ENCODE measurements at regions not wholly inside any gene's neighbourhood (a gene's known extent, or its start where the extent isn't known, plus 50 kb on each side); places are given as distances from the start of the nearest gene placed in this dataset.

- TF ChIP-seq, protein P1, sequence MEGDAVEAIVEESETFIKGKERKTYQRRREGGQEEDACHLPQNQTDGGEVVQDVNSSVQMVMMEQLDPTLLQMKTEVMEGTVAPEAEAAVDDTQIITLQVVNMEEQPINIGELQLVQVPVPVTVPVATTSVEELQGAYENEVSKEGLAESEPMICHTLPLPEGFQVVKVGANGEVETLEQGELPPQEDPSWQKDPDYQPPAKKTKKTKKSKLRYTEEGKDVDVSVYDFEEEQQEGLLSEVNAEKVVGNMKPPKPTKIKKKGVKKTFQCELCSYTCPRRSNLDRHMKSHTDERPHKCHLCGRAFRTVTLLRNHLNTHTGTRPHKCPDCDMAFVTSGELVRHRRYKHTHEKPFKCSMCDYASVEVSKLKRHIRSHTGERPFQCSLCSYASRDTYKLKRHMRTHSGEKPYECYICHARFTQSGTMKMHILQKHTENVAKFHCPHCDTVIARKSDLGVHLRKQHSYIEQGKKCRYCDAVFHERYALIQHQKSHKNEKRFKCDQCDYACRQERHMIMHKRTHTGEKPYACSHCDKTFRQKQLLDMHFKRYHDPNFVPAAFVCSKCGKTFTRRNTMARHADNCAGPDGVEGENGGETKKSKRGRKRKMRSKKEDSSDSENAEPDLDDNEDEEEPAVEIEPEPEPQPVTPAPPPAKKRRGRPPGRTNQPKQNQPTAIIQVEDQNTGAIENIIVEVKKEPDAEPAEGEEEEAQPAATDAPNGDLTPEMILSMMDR (IDR thresholded peaks at IDR 0.05) = no peak
- TF ChIP-seq, protein P2, sequence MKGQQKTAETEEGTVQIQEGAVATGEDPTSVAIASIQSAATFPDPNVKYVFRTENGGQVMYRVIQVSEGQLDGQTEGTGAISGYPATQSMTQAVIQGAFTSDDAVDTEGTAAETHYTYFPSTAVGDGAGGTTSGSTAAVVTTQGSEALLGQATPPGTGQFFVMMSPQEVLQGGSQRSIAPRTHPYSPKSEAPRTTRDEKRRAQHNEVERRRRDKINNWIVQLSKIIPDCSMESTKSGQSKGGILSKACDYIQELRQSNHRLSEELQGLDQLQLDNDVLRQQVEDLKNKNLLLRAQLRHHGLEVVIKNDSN (IDR thresholded peaks at IDR 0.05; ENCODE audit: borderline replicate concordance, low read depth) = no peak
- no peak for TF ChIP-seq SIN3A (IDR thresholded peaks at IDR 0.05; ENCODE audit: borderline replicate concordance, low read depth, low read length)
- no peak for TF ChIP-seq EZH2phosphoT487 (IDR thresholded peaks at IDR 0.05; ENCODE audit: borderline replicate concordance, low read depth)
- no peak for TF ChIP-seq SMC3 (IDR thresholded peaks at IDR 0.05; ENCODE audit: low read depth, low read length)
- TF ChIP-seq RFX5 (IDR thresholded peaks at IDR 0.05; ENCODE audit: low read length) = no peak
- no peak for TF ChIP-seq RAD21 (IDR thresholded peaks at IDR 0.05; ENCODE audit: low read length)
- TF ChIP-seq, protein P3, sequence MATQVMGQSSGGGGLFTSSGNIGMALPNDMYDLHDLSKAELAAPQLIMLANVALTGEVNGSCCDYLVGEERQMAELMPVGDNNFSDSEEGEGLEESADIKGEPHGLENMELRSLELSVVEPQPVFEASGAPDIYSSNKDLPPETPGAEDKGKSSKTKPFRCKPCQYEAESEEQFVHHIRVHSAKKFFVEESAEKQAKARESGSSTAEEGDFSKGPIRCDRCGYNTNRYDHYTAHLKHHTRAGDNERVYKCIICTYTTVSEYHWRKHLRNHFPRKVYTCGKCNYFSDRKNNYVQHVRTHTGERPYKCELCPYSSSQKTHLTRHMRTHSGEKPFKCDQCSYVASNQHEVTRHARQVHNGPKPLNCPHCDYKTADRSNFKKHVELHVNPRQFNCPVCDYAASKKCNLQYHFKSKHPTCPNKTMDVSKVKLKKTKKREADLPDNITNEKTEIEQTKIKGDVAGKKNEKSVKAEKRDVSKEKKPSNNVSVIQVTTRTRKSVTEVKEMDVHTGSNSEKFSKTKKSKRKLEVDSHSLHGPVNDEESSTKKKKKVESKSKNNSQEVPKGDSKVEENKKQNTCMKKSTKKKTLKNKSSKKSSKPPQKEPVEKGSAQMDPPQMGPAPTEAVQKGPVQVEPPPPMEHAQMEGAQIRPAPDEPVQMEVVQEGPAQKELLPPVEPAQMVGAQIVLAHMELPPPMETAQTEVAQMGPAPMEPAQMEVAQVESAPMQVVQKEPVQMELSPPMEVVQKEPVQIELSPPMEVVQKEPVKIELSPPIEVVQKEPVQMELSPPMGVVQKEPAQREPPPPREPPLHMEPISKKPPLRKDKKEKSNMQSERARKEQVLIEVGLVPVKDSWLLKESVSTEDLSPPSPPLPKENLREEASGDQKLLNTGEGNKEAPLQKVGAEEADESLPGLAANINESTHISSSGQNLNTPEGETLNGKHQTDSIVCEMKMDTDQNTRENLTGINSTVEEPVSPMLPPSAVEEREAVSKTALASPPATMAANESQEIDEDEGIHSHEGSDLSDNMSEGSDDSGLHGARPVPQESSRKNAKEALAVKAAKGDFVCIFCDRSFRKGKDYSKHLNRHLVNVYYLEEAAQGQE (IDR thresholded peaks at IDR 0.05; ENCODE audit: low read depth, low read length) = no peak
- no peak for TF ChIP-seq ELF1 (IDR thresholded peaks at IDR 0.05)
- TF ChIP-seq EP300 (IDR thresholded peaks at IDR 0.05; ENCODE audit: borderline replicate concordance in 1 of 2, low read depth in 1 of 2, low read length in 1 of 2) = no peak
- no peak for TF ChIP-seq CHD2 (IDR thresholded peaks at IDR 0.05; ENCODE audit: low read length, partially characterized antibody)
- no peak for TF ChIP-seq FOXJ3 (CRISPR knock-in tag; IDR thresholded peaks at IDR 0.05)
Measured at GRCh38 chr6:6522709-6523108, 65.8 kb upstream of the LY86 start.

Data from SK-N-SH (cell line).